GDM1 (cell line): ENCODE measurements at regions not wholly inside any gene's neighbourhood (a gene's known extent, or its start where the extent isn't known, plus 50 kb on each side); places are given as distances from the start of the nearest gene placed in this dataset.

Experiments
- DNase-seq: peaks from one replicate; lab custom pipeline; 2025; lab: John Stamatoyannopoulos, UW

GRCh38 chr17:72390675-72391508 lies 270.1 kb downstream of the SOX9 start:
- no peak for DNase-seq

GRCh38 chr17:72392056-72393010 lies 271.5 kb downstream of the SOX9 start:
- no peak for DNase-seq

GRCh38 chr17:72393553-72393952 lies 272.7 kb downstream of the SOX9 start:
- DNase-seq, result no peak

- DNase-seq, result no peak
Measured at GRCh38 chr17:72394531-72394930, 273.7 kb downstream of the SOX9 start.

- no peak for DNase-seq
Measured at GRCh38 chr17:72396121-72396520, 275.3 kb downstream of the SOX9 start.

GRCh38 chr17:72397223-72397667 lies 276.4 kb downstream of the SOX9 start:
- no peak for DNase-seq

- no peak for DNase-seq
Measured at GRCh38 chr17:72397687-72398086, 276.9 kb downstream of the SOX9 start.

GRCh38 chr17:72399023-72399607 lies 278.3 kb downstream of the SOX9 start:
- DNase-seq, result no peak

- DNase-seq, result no peak
Measured at GRCh38 chr17:72399608-72400487, 279.0 kb downstream of the SOX9 start.

- DNase-seq, result no peak
Measured at GRCh38 chr17:72400488-72400827, 279.6 kb downstream of the SOX9 start.

GRCh38 chr17:72400863-72401262 lies 280.0 kb downstream of the SOX9 start:
- no peak for DNase-seq

- no peak for DNase-seq
Measured at GRCh38 chr17:72401883-72402726, 281.3 kb downstream of the SOX9 start.

- DNase-seq, result no peak
Measured at GRCh38 chr17:72402727-72403210, 281.9 kb downstream of the SOX9 start.

GRCh38 chr17:72403713-72404209 lies 282.9 kb downstream of the SOX9 start:
- DNase-seq, result no peak

- DNase-seq, result no peak
Measured at GRCh38 chr17:72404872-72405271, 284.1 kb downstream of the SOX9 start.

- no peak for DNase-seq
Measured at GRCh38 chr17:72405662-72406230, 284.9 kb downstream of the SOX9 start.

- DNase-seq, result no peak
Measured at GRCh38 chr17:72406498-72406897, 285.7 kb downstream of the SOX9 start.

GRCh38 chr17:72407336-72407909 lies 286.6 kb downstream of the SOX9 start:
- no peak for DNase-seq

- DNase-seq, result no peak
Measured at GRCh38 chr17:72407931-72408330, 287.1 kb downstream of the SOX9 start.

GRCh38 chr17:72408641-72409040 lies 287.8 kb downstream of the SOX9 start:
- no peak for DNase-seq
